Body of pancreas (tissue), 4 donors: ENCODE measurements at regions not wholly inside any gene's neighbourhood (a gene's known extent, or its start where the extent isn't known, plus 50 kb on each side); places are given as distances from the start of the nearest gene placed in this dataset.

Experiments used
- ATAC-seq: fragments of 150-250 bp; one replicate; pipeline ENCODE4 v1.9.1; 2016
- DNase-seq, 4 donors: peaks; one replicate each; pipeline ENCODE4 v3.0.0-alpha.2; 2019
- H3K27ac ChIP-seq, 4 donors: fragments of 200-600 bp; sonication (generic); 1 replicate in 3 of 4; 2 replicates in 1 of 4; pipeline versions ENCODE4 v1.5.1 to v1.6.1; 2016 to 2019; ENCODE audit warnings: mild to moderate bottlenecking in 1 of 4, mixed read lengths in 1 of 4, moderate library complexity in 1 of 4
- H3K27me3 ChIP-seq, 2 donors: fragments of 200-600 bp; sonication (generic); one replicate each; pipeline ENCODE4 v1.6.0; 2016; ENCODE audit warnings: mild to moderate bottlenecking in 1 of 2
- H3K36me3 ChIP-seq, 2 donors: fragments of 200-600 bp; sonication (generic); replicated peaks in 1 of 2; 2 replicates each; pipeline ENCODE4 v1.5.1; 2016; ENCODE audit warnings: low read depth in 2 of 2; ENCODE audit not compliant: insufficient read depth in 1 of 2
- H3K4me1 ChIP-seq: fragments of 200-600 bp; sonication (generic); one replicate; pipeline ENCODE4 v1.6.0; 2016
- H3K4me3 ChIP-seq, 2 donors: fragments of 200-600 bp; sonication (generic); 1 replicate in 1 of 2; 2 replicates in 1 of 2; pipeline ENCODE4 v1.5.1; 2016 to 2019
- H3K9me3 ChIP-seq, 3 donors: fragments of 200-600 bp; sonication (generic); 1 replicate in 2 of 3; 2 replicates in 1 of 3; pipeline ENCODE4 v1.5.1; 2016
- CTCF ChIP-seq, 7 experiments: fragments of 450-650 bp in 4 of 7; fragments of 200-600 bp in 3 of 7; sonication (generic) in 3 of 7; IDR thresholded peaks; one replicate each; pipeline ENCODE4 v1.5.1; 2016 to 2019; ENCODE audit warnings: antibody characterized with exemption in 7 of 7
- POLR2A ChIP-seq, 3 donors: fragments of 450-650 bp; IDR thresholded peaks; one replicate each; pipeline ENCODE4 v1.6.1; 2016; ENCODE audit warnings: antibody characterized with exemption in 3 of 3, mild to moderate bottlenecking in 2 of 3
- WGBS, 2 donors: methylation state at CpG; one replicate each; pipeline ENCODE4 v1.1.5; 2017; 5-methylcytosine and 5-hydroxymethylcytosine counted together
- intact Hi-C: fragments of 100-400 bp; cut with DNase I; formaldehyde crosslinking; loops from one replicate; pipeline ENCODE4 v1.15.1; 2023

GRCh38 chr7:17176371-17177032 is 122.0 kb upstream of the AHR start:
- no peak overlapping the region for H3K27ac ChIP-seq
- ATAC-seq (no peak), DNase-seq (no peak)
- no peak overlapping the region for H3K4me3 ChIP-seq
- TF ChIP-seq POLR2A (IDR thresholded peaks at IDR 0.05) (no peak), CTCF (IDR thresholded peaks at IDR 0.05) (no peak)
- intact Hi-C loops: no loop called here
- H3K9me3 ChIP-seq: no peaks in the 10 kb centered on the region
- WGBS, 2 donors: 87 to 89% methylated on average over 11 of the region's 11 CpGs
- no peaks in the 10 kb centered on the region for H3K4me1 ChIP-seq
- no peaks in the 10 kb centered on the region for H3K27me3 ChIP-seq
- H3K36me3 ChIP-seq: no peaks in the 10 kb centered on the region

GRCh38 chr7:17178545-17178944 is 119.9 kb upstream of the AHR start:
- intact Hi-C loops: no loop called here
- TF ChIP-seq CTCF (IDR thresholded peaks at IDR 0.05) (no peak), POLR2A (IDR thresholded peaks at IDR 0.05) (no peak)
- Histone ChIP-seq H3K9me3 (no peaks in the 10 kb centered on the region), H3K4me1 (no peaks in the 10 kb centered on the region), H3K4me3 (no peak overlapping the region), H3K27ac (no peak overlapping the region), H3K27me3 (no peaks in the 10 kb centered on the region), H3K36me3 (no peaks in the 10 kb centered on the region)
- ATAC-seq: no peak
- WGBS, 2 donors: 80 to 85% methylated on average over 2 of the region's 2 CpGs
- no peak for DNase-seq

- DNase-seq (no peak), ATAC-seq (no peak)
- WGBS, 2 donors: 78 to 80% methylated on average over 3 of the region's 3 CpGs
- intact Hi-C loops: no loop called here
- no peak overlapping the region for H3K4me3 ChIP-seq
- no peaks in the 10 kb centered on the region for H3K4me1 ChIP-seq
- no peak for TF ChIP-seq POLR2A (IDR thresholded peaks at IDR 0.05)
- TF ChIP-seq CTCF (IDR thresholded peaks at IDR 0.05): no peak
- no peaks in the 10 kb centered on the region for H3K9me3 ChIP-seq
- no peaks in the 10 kb centered on the region for H3K36me3 ChIP-seq
- H3K27me3 ChIP-seq: no peaks in the 10 kb centered on the region
- no peak overlapping the region for H3K27ac ChIP-seq
Observed at GRCh38 chr7:17181482-17181881, 117.0 kb upstream of the AHR start.

GRCh38 chr7:17183630-17184328 is 114.7 kb upstream of the AHR start:
- no peaks in the 10 kb centered on the region for H3K9me3 ChIP-seq
- ATAC-seq (no peak), DNase-seq (no peak)
- H3K4me3 ChIP-seq: no peak overlapping the region
- TF ChIP-seq POLR2A (IDR thresholded peaks at IDR 0.05): no peak
- no peak for TF ChIP-seq CTCF (IDR thresholded peaks at IDR 0.05)
- no peaks in the 10 kb centered on the region for H3K4me1 ChIP-seq
- H3K36me3 ChIP-seq: no peaks in the 10 kb centered on the region
- H3K27me3 ChIP-seq: no peaks in the 10 kb centered on the region
- no peak overlapping the region for H3K27ac ChIP-seq
- intact Hi-C loops: no loop called here
- WGBS, 2 donors: 56 to 62% methylated on average over 2 of the region's 2 CpGs
